Ureter (tissue), 1 donor: ENCODE measurements at regions not wholly inside any gene's neighbourhood (a gene's known extent, or its start where the extent isn't known, plus 50 kb on each side); places are given as distances from the start of the nearest gene placed in this dataset.
"Not testable (repeated sequence)": the region's sequence is repeated elsewhere in the genome, so short reads cannot be mapped to it uniquely, and the experiment has no call there.

Experiments used
- DNase-seq: peaks from one replicate; pipeline ENCODE4 v3.0.0-alpha.2; 2020; ENCODE audit warnings: low spot score
- donor health status: DM: yes; HTN: yes; CAD: no.

DNA sequence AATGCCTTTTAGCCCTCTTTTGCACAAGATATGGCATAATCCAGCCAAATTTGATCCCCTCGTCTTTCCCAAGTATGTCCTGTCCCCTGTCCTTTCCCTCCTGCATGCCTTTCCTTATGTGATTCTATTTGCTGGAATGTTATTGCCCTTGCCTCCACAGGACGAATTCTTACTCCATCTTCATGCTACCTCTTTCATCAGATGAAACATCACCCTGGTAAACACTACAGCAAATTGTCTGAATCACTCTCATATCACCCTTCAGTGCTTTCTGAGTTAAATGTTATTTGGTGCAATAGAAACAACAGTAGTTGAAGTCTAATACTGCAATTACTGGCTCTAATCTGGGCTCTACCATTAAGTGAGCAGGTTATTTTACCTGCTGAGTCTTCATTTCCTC lies 52.2 kb upstream of the FAT1 start:
- DNase-seq, result no peak

DNA sequence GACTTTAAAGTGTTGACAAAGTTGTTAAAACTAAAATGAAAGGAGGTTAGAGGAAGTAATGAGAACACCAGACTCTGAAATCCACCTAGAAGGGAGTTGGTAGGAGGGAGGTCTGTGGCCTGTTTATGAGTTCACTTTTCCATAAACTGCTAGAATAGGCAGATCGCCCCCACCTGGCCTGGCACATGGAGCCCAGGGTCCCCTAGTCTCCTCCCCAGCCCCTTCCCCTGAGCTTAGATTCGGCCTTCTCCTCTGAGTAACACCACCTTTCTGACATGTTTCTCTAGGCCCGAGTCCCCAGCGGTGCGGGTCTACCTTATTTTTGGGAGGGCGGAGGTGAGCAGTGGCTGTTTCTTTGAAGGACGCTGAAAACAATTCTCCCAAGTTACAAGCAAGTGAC lies 54.5 kb upstream of the FAT1 start:
- DNase-seq, result no peak

DNA sequence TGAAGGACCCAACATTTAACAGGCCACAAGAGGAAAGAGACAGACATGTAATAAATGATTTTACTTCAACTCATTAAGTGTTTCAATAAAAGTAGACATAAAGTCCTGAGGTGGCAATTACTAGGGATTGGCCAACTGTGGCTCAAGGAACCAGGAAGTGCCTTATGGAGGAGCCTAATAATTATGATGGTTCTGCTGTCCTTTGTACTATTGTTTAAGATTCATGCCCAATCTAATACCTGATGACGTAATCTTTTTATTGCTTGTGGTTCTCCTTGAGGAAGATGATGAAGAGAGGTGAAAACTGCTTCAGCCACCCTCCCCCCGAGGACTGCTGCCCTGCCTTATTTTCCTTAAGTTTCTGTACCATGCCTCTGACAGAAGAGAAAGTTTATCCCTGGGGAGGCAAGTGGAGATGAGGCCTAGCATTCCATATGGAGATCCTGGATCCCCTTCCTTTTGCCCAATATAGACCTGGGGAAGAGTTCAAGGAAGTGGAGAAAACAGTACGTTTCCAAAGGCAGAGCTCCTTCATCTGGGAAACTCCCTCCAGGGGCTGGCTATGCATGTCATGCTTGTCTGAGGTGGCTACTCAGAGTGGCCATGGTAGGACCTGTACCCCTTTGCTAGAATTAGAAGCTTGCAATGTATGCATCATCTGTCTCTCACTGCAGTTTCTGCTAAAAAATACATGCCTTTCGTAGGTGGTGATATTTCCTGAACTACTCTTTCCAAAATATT lies 56.8 kb upstream of the FAT1 start:
- DNase-seq, result no peak

DNA sequence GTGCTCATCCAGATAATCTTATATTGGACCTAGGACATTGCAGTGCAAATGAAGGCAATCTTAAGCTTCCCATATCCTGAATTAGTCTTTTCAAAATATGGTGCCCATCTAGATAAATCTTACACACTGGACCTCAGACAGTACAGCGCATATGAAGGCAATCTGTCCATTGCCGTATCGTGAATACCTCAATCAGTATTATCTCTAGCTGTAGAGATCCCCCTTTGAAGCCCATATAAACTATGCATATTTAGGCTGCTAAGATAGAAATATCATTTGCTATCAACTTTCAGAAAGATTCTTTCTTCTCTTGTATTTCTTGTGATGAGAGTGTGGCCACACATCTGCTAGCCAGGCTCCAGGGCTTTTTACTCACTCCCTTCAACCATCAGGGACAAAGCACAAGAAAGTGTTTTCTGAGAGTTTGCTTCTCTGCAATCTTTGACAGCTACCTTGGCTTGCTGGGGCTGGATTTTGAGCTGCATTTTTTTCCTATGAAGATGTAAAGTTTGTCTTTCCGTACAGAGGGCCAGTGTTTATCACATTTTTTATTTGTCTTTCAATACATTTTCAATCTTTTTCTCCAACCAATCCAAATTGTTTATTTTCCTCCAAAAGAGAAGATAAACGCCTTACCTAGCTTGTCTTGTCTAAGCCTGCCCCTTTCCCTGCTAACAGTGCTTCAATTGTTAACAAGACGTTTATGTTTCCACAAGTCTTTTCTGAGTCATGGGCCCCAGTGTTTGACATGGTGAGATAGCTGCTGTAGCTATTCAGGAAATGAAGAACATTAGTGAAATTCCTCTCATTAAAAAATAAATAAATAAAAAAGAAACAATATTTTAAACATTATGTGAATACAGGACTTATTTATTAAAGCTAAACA lies 57.6 kb upstream of the FAT1 start:
- no peak for DNase-seq

DNA sequence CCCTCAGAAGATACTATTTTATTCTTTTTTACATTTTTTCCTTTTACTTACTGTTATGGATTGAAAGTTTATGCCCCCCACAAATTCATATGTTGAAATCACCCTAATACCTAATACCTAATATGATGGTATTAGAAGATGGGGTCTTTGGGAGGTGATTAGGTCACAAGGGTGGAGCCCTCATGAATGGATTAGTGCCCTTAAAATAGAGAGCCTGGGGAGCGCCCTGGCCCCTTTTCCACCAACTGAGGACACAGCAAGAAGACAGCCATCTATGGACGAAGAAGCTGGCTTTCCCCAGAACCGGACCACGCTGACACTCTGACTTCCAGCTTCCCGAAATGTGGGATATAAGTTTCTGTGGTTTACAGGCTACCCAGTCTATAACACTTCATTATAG lies 58.6 kb upstream of the FAT1 start:
- DNase-seq, result no peak

DNA sequence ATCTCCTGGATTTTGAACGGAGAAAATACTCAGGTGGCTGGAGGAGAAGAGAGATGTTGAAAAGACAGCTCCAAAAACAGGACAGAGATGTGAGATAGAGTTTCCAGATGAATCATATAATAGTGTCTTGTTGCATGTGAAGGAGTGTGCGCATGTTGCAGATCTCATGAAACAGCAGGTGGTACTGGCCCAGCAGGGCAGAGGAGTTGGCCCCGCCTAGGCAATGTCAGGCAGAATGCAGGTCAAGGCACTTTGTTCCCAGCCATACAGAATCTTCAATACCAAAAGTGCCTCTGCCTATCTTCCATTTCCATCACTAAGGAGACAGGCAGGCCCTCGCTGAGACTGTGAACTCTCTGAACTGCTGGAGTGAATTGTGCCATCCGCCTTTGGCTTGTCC lies 63.9 kb upstream of the FAT1 start:
- DNase-seq, result no peak

DNA sequence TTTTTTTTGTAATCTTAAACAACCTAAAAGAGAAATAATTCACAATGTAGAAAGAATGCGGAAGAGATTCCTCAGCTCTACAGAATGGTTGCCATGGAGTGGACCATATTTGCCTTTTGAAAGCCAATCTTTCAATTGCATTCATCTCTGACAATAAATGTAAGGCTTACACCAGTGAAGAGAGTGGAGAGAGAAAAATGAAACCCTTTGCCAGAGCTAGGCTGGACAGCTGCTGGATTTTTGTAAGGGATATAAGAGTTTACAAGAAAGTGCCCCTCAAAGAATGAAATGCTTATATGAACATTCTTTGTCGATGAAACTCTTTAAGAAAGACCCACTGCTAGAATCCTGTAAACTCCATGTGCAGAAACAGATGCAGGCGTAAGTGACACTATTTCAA lies 66.0 kb upstream of the FAT1 start:
- DNase-seq, result no peak

DNA sequence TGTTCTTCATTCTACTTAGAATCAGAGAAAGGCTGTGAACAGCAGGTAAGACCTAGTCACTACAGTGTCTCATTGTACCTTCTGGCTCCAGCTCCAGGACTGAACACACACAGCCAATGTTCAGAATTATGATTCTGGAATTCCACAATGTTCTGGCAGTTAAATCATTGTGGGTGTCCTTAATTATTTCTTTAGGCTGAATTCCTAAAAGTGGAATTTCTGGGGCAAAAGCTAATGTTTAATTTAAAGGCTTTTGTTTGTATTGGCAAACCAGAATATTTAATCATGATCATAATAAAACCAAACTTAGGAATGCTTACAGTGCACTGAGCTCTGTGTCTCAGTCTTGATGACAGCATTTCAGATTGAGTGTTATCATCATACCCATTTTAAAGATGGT lies 67.0 kb upstream of the FAT1 start:
- no peak for DNase-seq

DNA sequence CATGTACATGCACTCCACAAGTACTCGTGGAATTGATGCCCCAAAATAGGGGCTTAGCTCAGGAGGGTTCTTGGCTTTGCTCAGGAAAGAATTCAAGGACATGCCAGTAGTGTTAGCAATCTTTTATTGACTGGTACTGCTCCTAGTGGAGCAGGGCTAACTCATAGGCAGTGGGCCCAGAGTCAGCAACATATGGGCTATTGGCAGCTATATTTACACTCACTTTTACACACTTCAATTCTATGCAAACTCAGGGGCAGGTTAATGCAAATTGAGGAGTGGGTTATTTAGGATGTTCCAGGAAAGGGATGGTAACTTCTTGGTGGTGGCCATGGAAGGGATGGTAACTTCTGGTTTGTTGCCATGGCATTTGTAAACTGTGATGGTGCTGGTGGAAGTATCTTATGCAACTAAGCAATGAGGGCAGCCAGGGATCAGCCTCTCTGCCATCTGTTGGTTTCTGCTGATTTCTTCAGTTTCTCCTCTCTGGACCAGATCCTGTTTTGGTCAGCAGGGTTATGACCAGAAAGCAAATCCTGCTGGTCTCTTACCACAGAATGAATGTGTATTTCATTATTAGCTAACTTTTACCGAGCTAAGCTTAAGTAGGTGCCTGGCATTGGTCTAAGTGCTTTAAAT lies 69.2 kb upstream of the FAT1 start:
- DNase-seq, result no peak

DNA sequence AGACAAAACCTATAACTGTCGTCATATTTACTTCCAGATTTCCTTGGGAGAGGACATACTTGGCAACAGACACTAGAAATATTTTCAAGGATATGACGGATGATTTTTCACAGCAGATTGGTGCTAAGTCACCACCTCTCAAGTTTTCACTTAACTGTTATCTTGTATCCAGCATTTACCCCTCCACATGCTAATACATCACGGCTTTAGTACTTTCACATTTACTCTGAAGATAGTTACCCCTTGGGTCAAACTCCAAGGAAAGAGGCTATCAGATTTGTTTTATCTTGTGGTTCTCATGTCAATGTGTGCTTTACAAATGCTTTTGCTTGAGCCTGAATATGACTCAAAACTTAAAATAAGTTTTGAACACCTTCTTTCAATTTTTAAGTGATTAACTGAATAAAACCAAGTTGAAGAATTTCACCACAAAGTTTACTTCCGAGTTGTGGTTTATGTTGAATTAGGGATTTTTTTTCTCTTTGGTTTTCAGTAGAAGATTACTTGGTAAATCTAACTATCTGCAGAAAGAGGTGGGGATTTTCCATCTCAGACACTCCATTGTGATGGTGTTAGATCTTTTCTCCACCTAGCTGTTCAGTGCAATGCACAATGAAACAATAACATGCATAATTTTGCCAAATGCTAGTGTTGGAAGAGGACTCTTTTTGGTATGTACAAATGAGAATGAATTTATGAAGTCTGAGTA lies 75.4 kb upstream of the FAT1 start:
- DNase-seq, result no peak

DNA sequence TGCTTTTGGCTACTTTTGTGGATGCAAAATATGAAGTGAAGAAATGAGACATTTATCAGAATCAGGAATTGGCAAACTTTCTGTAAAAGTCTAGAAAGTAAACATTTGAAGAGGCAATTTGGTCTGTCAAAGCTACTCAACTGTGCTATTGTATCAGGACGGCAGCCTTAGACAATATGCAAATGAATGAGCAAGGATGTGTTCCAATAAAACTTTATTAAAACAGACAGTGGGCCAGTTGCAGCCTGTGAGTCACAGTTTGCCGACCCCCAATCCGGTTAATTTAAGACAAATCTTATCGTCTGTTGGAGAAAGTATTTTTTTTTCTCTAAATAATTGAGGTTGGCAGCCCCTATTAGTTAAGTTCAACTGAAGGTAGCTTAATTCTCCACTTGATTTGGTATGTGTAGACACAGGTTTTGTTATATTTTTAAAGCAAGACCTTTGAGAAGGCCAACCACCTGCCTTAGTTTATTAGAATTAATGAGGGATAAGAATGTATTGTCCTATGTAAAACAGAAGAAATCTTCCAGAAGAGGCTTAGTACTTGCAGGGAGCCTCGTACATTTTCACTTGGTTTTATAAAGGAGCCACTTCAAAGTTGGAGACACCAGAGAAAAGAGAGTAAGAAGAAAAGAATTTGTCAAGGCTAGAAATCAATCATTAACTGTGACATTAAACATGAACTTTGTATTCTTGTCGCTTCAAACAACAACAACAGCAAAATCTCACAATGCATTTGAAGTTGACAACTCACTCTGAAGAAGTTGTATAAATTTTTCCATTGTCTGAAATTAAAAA lies 81.6 kb upstream of the FAT1 start:
- DNase-seq, result no peak

DNA sequence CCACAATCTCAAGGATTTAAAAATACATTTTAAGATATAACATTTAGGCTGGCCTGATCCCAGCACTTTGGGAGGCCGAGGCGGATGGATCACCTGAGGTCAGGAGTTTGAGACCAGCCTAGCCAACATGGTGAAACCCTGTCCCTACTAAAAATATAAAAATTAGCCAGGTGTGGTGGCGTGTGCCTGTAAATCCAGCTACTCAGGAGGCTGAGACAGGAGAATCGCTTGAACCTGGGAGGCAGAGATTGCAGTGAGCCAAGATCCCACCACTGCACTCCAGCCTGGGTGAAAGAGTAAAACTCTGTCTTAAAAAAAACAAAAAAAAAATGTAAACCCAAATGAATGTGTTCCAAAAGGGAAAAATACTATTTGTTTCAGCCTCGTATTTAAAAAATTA lies 82.3 kb upstream of the FAT1 start:
- DNase-seq, result not testable (repeated sequence)

DNA sequence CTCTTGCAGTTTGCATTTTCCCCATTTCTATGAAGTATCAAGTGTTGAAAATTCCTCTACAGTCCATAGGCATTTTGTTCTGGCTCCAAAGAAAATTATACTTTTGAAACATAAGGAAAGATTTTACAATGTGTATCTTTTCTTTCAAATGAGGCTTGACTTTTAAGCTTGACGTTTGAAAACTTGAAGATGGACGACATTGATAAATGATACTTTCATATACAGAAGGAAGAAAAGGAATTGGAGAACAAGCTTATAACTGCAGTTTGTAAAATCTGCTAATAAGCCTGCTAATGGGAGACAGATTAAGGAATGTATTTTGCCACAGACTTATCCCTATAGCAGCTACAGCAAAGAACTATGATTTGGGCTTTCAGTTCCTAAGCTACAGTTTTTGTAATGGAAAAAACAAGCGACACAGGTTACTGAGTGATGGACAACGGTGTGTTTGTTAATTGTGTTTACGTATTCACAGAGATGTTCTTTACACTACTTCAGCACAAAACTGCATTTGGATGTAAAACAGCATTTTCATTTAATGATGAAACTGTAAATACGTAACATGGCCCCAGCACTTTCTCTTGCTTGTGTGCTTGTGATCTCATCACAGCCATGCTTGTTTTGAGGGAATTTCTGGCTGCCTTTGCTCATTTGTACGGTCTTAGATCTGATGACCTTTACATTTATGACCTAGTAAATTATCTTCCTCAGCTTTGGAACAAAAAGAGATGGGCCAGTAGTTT lies 83.2 kb upstream of the FAT1 start:
- DNase-seq, result no peak

DNA sequence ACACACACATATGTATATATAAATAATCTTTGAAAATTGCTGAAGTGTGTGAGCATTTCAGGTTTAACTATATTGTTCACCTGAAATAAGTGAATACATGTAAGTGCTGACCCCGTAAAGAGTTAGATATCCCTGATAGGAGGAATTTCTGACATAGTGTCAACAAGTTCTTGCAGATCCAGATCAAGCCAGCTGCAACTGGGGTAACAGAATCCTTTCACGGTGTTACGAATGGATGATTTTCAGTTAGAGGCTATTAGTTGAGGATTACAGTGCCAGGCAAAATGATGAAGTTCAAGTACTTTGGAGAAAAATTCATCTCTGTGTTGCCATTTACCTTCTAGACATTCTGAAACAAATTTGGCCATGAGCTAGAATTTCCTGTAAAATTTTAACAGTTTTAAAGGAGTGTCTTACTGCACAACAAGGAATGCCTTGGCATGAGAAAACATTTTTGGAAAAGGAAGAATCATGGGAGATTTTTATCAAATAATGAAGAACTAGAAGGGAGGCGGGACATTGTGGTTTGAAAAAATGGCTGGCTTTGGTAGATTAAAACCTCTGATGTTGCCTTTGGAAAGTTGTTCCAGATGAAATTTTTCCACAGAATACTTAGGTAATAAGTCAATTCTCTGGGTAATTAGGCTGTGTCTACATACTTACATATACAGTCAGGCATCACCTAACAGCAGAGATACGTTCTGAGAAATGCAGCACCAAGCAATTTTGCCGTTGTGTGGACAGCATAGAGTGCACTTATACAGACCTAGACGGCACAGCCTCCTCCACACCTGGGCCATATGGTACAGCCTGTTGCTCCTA lies 84.4 kb upstream of the FAT1 start:
- DNase-seq, result no peak

DNA sequence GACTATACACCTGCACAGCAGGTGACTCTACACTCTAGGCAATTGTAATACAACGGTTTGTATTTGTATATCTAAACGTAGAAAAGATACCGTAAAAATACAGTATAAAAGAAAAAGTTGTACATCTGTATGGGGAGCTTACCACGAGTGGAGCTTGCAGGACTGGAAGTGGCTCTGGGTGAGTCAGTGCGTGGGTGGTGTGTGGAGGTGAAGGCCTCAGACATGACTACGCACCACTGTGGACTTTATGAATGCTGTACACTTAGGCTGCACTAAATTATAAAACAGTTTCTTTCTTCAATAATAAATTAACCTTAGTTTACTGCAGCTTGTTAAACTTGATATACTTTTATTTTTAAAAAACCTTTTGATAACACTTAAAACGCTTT lies 85.0 kb upstream of the FAT1 start:
- DNase-seq, result no peak

DNA sequence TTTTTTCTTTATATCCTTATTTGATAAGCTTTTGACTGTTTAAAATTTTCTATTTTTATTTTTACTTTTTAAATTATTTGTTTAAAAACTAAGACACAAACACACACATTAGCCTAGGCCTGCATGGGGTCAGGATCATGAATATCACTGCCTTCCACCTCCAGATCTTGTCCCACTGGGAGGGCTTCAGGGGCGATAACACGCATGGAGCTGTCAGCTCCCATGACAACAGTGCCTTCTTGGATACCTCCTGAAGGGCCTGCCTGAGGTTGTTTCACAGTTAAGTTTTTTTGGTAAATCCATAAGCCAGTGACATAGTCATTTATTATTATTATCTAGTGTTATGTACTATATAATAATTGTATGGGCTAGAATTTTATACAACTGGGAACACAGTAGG lies 85.4 kb upstream of the FAT1 start:
- no peak for DNase-seq

DNA sequence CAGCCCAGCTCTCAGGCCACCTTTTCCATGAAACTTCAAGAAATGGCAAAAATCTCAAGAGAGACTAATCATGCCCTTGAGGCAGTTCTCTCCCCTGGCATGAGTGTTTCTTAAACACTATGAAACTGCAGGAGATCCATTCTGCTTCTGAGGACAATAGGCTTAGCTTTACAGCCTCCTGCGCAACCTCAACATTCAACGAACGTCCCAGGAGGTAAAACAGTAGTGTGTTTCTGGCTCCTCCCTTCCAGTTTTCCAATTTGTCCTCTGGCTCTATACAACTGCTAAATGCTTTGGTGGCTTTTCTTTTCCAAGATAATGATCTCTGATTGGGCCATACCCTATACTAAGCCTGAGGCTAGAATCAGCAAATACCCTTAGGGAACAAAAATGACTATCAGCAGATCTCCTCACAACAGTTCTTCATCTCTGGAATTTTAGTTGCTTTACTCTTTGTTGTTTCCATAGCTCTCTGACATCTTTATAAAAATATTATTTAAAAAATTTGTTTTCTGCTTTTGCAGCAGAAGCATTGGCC lies 87.0 kb upstream of the FAT1 start:
- DNase-seq, result no peak

DNA sequence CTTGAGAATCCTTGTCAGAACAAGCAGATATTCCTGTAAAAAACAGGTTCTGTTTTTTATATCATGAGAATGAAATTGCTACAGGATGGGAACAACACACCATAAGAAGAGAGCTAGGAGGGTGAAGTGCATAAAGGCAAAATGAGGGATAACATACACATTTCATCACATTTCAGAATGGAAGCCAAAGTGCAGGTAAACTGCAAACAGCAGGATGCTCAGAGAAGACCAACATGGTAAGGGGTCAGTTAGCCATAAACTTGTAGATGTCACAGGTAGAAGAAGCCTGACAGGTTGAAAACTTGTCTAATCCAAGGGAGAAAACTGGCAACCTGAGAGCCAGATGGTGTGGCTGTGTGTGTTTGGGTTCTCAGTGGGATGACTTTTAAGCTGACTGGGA lies 88.9 kb upstream of the FAT1 start:
- no peak for DNase-seq

DNA sequence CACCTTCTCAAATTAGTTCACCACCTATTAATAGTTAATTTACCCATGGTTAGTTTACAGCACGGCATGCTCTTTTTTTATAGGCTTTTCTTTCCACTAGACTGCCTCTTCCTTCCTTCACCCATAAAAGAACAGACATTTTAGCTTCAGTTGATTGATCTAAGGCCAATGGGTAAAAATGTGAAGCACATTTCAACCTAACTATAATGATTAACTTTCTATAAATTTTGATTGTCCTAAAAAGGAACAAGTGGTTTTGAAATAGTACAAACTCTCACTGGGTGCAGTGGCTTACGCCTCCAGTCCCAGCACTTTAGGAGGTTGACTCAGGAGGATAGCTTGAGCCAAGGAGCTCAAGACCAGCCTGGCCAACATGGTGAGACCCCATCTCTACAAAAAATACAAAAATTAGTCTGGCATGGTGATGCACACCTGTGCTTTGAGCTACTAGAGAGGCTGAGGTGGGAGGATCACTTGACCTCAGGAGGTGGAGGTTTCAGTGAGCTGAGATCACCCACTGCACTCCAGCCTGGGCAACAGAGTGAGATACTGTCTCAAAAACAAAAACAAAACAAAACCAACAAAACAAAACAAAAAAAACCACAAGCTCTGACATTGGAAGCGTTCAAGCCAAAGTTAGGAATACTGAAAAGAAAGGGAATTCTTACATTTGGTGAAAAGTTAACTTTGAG lies 89.9 kb upstream of the FAT1 start:
- DNase-seq, result no peak
